ENCODE measurements at regions not wholly inside any gene's neighbourhood (a gene's known extent, or its start where the extent isn't known, plus 50 kb on each side); places are given as distances from the start of the nearest gene placed in this dataset.

GRCh38 chr7:115708013-115708341, 322.6 kb downstream of the TFEC start:
- H3K4me1 ChIP-seq (ENCODE audit: insufficient read depth, low read length), result no peaks in the 10 kb centered on the region

GRCh38 chr7:115707258-115708012, 323.1 kb downstream of the TFEC start:
- H3K9ac ChIP-seq (ENCODE audit: low read depth, low read length), result no peak overlapping the region

More at GRCh38 chr7:115708013-115708341, 322.6 kb downstream of the TFEC start:
- Histone ChIP-seq H3K9ac (ENCODE audit: low read depth, low read length) (no peak overlapping the region), H3K9me3 (ENCODE audit: control insufficient read depth, insufficient read depth, low read length) (no peaks in the 10 kb centered on the region), H3K36me3 (ENCODE audit: insufficient read depth, low read length) (no peaks in the 10 kb centered on the region)

GRCh38 chr7:115704884-115705283, 325.7 kb downstream of the TFEC start:
- no peaks in the 10 kb centered on the region for H3K9me3 ChIP-seq (ENCODE audit: control insufficient read depth, insufficient read depth, low read length)
- H3K4me1 ChIP-seq (ENCODE audit: insufficient read depth, low read length), result no peaks in the 10 kb centered on the region
- H3K36me3 ChIP-seq (ENCODE audit: insufficient read depth, low read length), result no peaks in the 10 kb centered on the region
- H3K9ac ChIP-seq (ENCODE audit: low read depth, low read length), result no peak overlapping the region

More at GRCh38 chr7:115707258-115708012, 323.1 kb downstream of the TFEC start:
- no peaks in the 10 kb centered on the region for H3K4me1 ChIP-seq (ENCODE audit: insufficient read depth, low read length)
- H3K9me3 ChIP-seq (ENCODE audit: control insufficient read depth, insufficient read depth, low read length), result no peaks in the 10 kb centered on the region
- no peaks in the 10 kb centered on the region for H3K36me3 ChIP-seq (ENCODE audit: insufficient read depth, low read length)

- H3K9ac ChIP-seq (ENCODE audit: low read depth, low read length), result no peak overlapping the region
- H3K36me3 ChIP-seq (ENCODE audit: insufficient read depth, low read length), result no peaks in the 10 kb centered on the region
- H3K9me3 ChIP-seq (ENCODE audit: control insufficient read depth, insufficient read depth, low read length), result no peaks in the 10 kb centered on the region
- no peaks in the 10 kb centered on the region for H3K4me1 ChIP-seq (ENCODE audit: insufficient read depth, low read length)
Observed at GRCh38 chr7:115701141-115701540, 329.4 kb downstream of the TFEC start.

- Histone ChIP-seq H3K9me3 (ENCODE audit: control insufficient read depth, insufficient read depth, low read length) (no peaks in the 10 kb centered on the region), H3K9ac (ENCODE audit: low read depth, low read length) (no peak overlapping the region), H3K36me3 (ENCODE audit: insufficient read depth, low read length) (no peaks in the 10 kb centered on the region), H3K4me1 (ENCODE audit: insufficient read depth, low read length) (no peaks in the 10 kb centered on the region)
Observed at GRCh38 chr7:115694424-115694823, 336.1 kb downstream of the TFEC start.

GRCh38 chr7:115693779-115694178, 336.8 kb downstream of the TFEC start:
- no peaks in the 10 kb centered on the region for H3K9me3 ChIP-seq (ENCODE audit: control insufficient read depth, insufficient read depth, low read length)
- H3K9ac ChIP-seq (ENCODE audit: low read depth, low read length), result no peak overlapping the region
- no peaks in the 10 kb centered on the region for H3K4me1 ChIP-seq (ENCODE audit: insufficient read depth, low read length)
- no peaks in the 10 kb centered on the region for H3K36me3 ChIP-seq (ENCODE audit: insufficient read depth, low read length)

- no peaks in the 10 kb centered on the region for H3K9me3 ChIP-seq (ENCODE audit: control insufficient read depth, insufficient read depth, low read length)
- H3K36me3 ChIP-seq (ENCODE audit: insufficient read depth, low read length), result no peaks in the 10 kb centered on the region
- no peaks in the 10 kb centered on the region for H3K4me1 ChIP-seq (ENCODE audit: insufficient read depth, low read length)
- H3K9ac ChIP-seq (ENCODE audit: low read depth, low read length), result no peak overlapping the region
Observed at GRCh38 chr7:115689941-115690340, 340.6 kb downstream of the TFEC start.

GRCh38 chr7:115683093-115683492, 347.5 kb downstream of the TFEC start:
- Histone ChIP-seq H3K9ac (ENCODE audit: low read depth, low read length) (no peak overlapping the region), H3K4me1 (ENCODE audit: insufficient read depth, low read length) (peaks cover 9% of the 10 kb centered on the region; the same call in 1 of the 2 replicates), H3K36me3 (ENCODE audit: insufficient read depth, low read length) (no peaks in the 10 kb centered on the region)

GRCh38 chr7:115682507-115682906, 348.1 kb downstream of the TFEC start:
- no peak overlapping the region for H3K9ac ChIP-seq (ENCODE audit: low read depth, low read length)
- H3K4me1 ChIP-seq (ENCODE audit: insufficient read depth, low read length), result peaks cover 9% of the 10 kb centered on the region; the same call in 1 of the 2 replicates
- no peaks in the 10 kb centered on the region for H3K9me3 ChIP-seq (ENCODE audit: control insufficient read depth, insufficient read depth, low read length)
- no peaks in the 10 kb centered on the region for H3K36me3 ChIP-seq (ENCODE audit: insufficient read depth, low read length)

More at GRCh38 chr7:115683093-115683492, 347.5 kb downstream of the TFEC start:
- H3K9me3 ChIP-seq (ENCODE audit: control insufficient read depth, insufficient read depth, low read length), result no peaks in the 10 kb centered on the region

- H3K9ac ChIP-seq (ENCODE audit: low read depth, low read length), result no peak overlapping the region
- H3K9me3 ChIP-seq (ENCODE audit: control insufficient read depth, insufficient read depth, low read length), result no peaks in the 10 kb centered on the region
Observed at GRCh38 chr7:115680921-115681320, 349.6 kb downstream of the TFEC start.

GRCh38 chr7:115679976-115680375, 350.6 kb downstream of the TFEC start:
- Histone ChIP-seq H3K4me1 (ENCODE audit: insufficient read depth, low read length) (peaks cover 9% of the 10 kb centered on the region; the same call in 1 of the 2 replicates), H3K9ac (ENCODE audit: low read depth, low read length) (no peak overlapping the region), H3K9me3 (ENCODE audit: control insufficient read depth, insufficient read depth, low read length) (no peaks in the 10 kb centered on the region), H3K36me3 (ENCODE audit: insufficient read depth, low read length) (no peaks in the 10 kb centered on the region)

More at GRCh38 chr7:115680921-115681320, 349.6 kb downstream of the TFEC start:
- peaks cover 9% of the 10 kb centered on the region; the same call in 1 of the 2 replicates for H3K4me1 ChIP-seq (ENCODE audit: insufficient read depth, low read length)
- H3K36me3 ChIP-seq (ENCODE audit: insufficient read depth, low read length), result no peaks in the 10 kb centered on the region

GRCh38 chr7:115679423-115679822, 351.1 kb downstream of the TFEC start:
- Histone ChIP-seq H3K9me3 (ENCODE audit: control insufficient read depth, insufficient read depth, low read length) (no peaks in the 10 kb centered on the region), H3K9ac (ENCODE audit: low read depth, low read length) (no peak overlapping the region), H3K36me3 (ENCODE audit: insufficient read depth, low read length) (no peaks in the 10 kb centered on the region), H3K4me1 (ENCODE audit: insufficient read depth, low read length) (peaks cover 9% of the 10 kb centered on the region; the same call in 1 of the 2 replicates)

GRCh38 chr7:115678086-115678982, 352.2 kb downstream of the TFEC start:
- Histone ChIP-seq H3K9me3 (ENCODE audit: control insufficient read depth, insufficient read depth, low read length) (no peaks in the 10 kb centered on the region), H3K36me3 (ENCODE audit: insufficient read depth, low read length) (no peaks in the 10 kb centered on the region), H3K4me1 (ENCODE audit: insufficient read depth, low read length) (peaks cover 9% of the 10 kb centered on the region; the same call in 1 of the 2 replicates), H3K9ac (ENCODE audit: low read depth, low read length) (no peak overlapping the region)

- Histone ChIP-seq H3K9ac (ENCODE audit: low read depth, low read length) (no peak overlapping the region), H3K36me3 (ENCODE audit: insufficient read depth, low read length) (no peaks in the 10 kb centered on the region), H3K9me3 (ENCODE audit: control insufficient read depth, insufficient read depth, low read length) (no peaks in the 10 kb centered on the region), H3K4me1 (ENCODE audit: insufficient read depth, low read length) (peaks cover 9% of the 10 kb centered on the region; the same call in 1 of the 2 replicates)
Observed at GRCh38 chr7:115676707-115677106, 353.9 kb downstream of the TFEC start.

Measured in ES-I3 (cell line).